WTC11 (cell line): ENCODE measurements at regions not wholly inside any gene's neighbourhood (a gene's known extent, or its start where the extent isn't known, plus 50 kb on each side); places are given as distances from the start of the nearest gene placed in this dataset.

Source experiments
- ATAC-seq: fragments of 200-7000 bp; cut with Tn5 transposase; 2 replicates; pipeline ENCODE4 v1.10.0; 2021; ENCODE audit warnings: mild to moderate bottlenecking, moderate library complexity
- CTCF ChIA-PET: fragments of 300-600 bp; sonication (Branson Sonifier 250); formaldehyde crosslinking; loops from one replicate; lab custom pipeline; 2021; ENCODE audit warnings: antibody characterized with exemption; lab: Charles Lee
- POLR2A ChIA-PET: fragments of 350-600 bp; sonication (Branson Sonifier 250); formaldehyde crosslinking; loops from one replicate; lab custom pipeline; 2021; ENCODE audit warnings: antibody characterized with exemption; lab: Charles Lee
- DNase-seq: peaks from one replicate; pipeline ENCODE4 v3.0.0; 2021; ENCODE audit warnings: low spot score
- H3K27ac Mint-ChIP-seq: 2 replicates; pipeline ENCODE4 v1.8.0; 2021; ENCODE audit warnings: mixed read lengths
- H3K27me3 Mint-ChIP-seq: 2 replicates; pipeline ENCODE4 v1.8.0; 2021; ENCODE audit warnings: low read depth, mild to moderate bottlenecking, moderate library complexity, mixed read lengths
- H3K36me3 Mint-ChIP-seq: 2 replicates; pipeline ENCODE4 v1.8.0; 2021; ENCODE audit warnings: mixed read lengths
- H3K4me1 Mint-ChIP-seq: 2 replicates; pipeline ENCODE4 v1.8.0; 2022; ENCODE audit warnings: mixed read lengths
- H3K4me3 Mint-ChIP-seq: 2 replicates; pipeline ENCODE4 v1.8.0; 2021; ENCODE audit warnings: mild to moderate bottlenecking, moderate library complexity, mixed read lengths
- H3K9me3 Mint-ChIP-seq: 2 replicates; pipeline ENCODE4 v1.8.0; 2021; ENCODE audit warnings: mixed read lengths
- AFF4 ChIP-seq: sonication (generic); formaldehyde crosslinking; IDR thresholded peaks from 2 replicates; pipeline ENCODE4 v1.8.1; 2023; ENCODE audit warnings: mild to moderate bottlenecking, missing genetic modification reagents, borderline replicate concordance
- CBFB ChIP-seq: sonication (generic); formaldehyde crosslinking; IDR thresholded peaks from 2 replicates; pipeline ENCODE4 v1.8.1; 2022; ENCODE audit warnings: mild to moderate bottlenecking, low read depth, missing genetic modification reagents
- CREM ChIP-seq: sonication (generic); formaldehyde crosslinking; IDR thresholded peaks from 2 replicates; pipeline ENCODE4 v1.8.1; 2022; ENCODE audit warnings: mild to moderate bottlenecking, missing genetic modification reagents, moderate library complexity
- E2F4 ChIP-seq: sonication (generic); formaldehyde crosslinking; IDR thresholded peaks from 2 replicates; pipeline ENCODE4 v1.8.1; 2022; ENCODE audit warnings: low read depth, mild to moderate bottlenecking, moderate library complexity, missing genetic modification reagents, borderline replicate concordance
- ETV6 ChIP-seq: sonication (generic); formaldehyde crosslinking; IDR thresholded peaks from 2 replicates; pipeline ENCODE4 v1.8.1; 2022; ENCODE audit warnings: mild to moderate bottlenecking, missing genetic modification reagents
- FOXP1 ChIP-seq: sonication (generic); formaldehyde crosslinking; IDR thresholded peaks from 2 replicates; pipeline ENCODE4 v1.8.0; 2022; ENCODE audit warnings: missing genetic modification reagents, mild to moderate bottlenecking, moderate library complexity, borderline replicate concordance
- FOXP4 ChIP-seq: sonication (generic); formaldehyde crosslinking; IDR thresholded peaks from 2 replicates; pipeline ENCODE4 v1.8.0; 2022; ENCODE audit warnings: mild to moderate bottlenecking, missing genetic modification reagents
- JUN ChIP-seq: sonication (generic); formaldehyde crosslinking; IDR thresholded peaks from 2 replicates; pipeline ENCODE4 v1.8.0; 2023; ENCODE audit warnings: mild to moderate bottlenecking, missing genetic modification reagents
- MAX ChIP-seq: sonication (generic); formaldehyde crosslinking; IDR thresholded peaks from 2 replicates; pipeline ENCODE4 v1.8.0; 2022; ENCODE audit warnings: mild to moderate bottlenecking, missing genetic modification reagents
- NR3C1 ChIP-seq: sonication (generic); formaldehyde crosslinking; conservative IDR thresholded peaks from 2 replicates; pipeline ENCODE4 v1.8.1; 2023; ENCODE audit warnings: low read depth, mild to moderate bottlenecking, missing genetic modification reagents
- PRRX2 ChIP-seq: fragments of 250-450 bp; sonication (Bioruptor Pico); IDR thresholded peaks from 2 replicates; pipeline ENCODE4 v1.8.0; 2021; ENCODE audit warnings: mild to moderate bottlenecking
- RORB ChIP-seq: fragments of 250-450 bp; sonication (Bioruptor Pico); IDR thresholded peaks from 2 replicates; pipeline ENCODE4 v1.9.0; 2021; ENCODE audit warnings: mild to moderate bottlenecking
- SOX15 ChIP-seq: fragments of 250-450 bp; sonication (Bioruptor Pico); IDR thresholded peaks from 2 replicates; pipeline ENCODE4 v1.9.0; 2021; ENCODE audit warnings: mild to moderate bottlenecking
- SP1 ChIP-seq: sonication (generic); formaldehyde crosslinking; conservative IDR thresholded peaks from 2 replicates; pipeline ENCODE4 v1.8.1; 2022; ENCODE audit warnings: missing genetic modification reagents
- TEAD4 ChIP-seq: sonication (generic); formaldehyde crosslinking; IDR thresholded peaks from 2 replicates; pipeline ENCODE4 v1.8.0; 2022; ENCODE audit warnings: mild to moderate bottlenecking, missing genetic modification reagents
- TP53 ChIP-seq: sonication (generic); formaldehyde crosslinking; IDR thresholded peaks from 2 replicates; pipeline ENCODE4 v1.8.1; 2023; ENCODE audit warnings: mild to moderate bottlenecking, missing genetic modification reagents
- ZBTB43 ChIP-seq: sonication (generic); formaldehyde crosslinking; IDR thresholded peaks from 2 replicates; pipeline ENCODE4 v1.8.1; 2023; ENCODE audit warnings: mild to moderate bottlenecking, missing genetic modification reagents
- ZNF138 ChIP-seq: sonication (generic); formaldehyde crosslinking; conservative IDR thresholded peaks from 2 replicates; pipeline ENCODE4 v1.8.1; 2022; ENCODE audit warnings: mild to moderate bottlenecking, moderate library complexity, missing genetic modification reagents
- ZNF232 ChIP-seq: sonication (generic); formaldehyde crosslinking; IDR thresholded peaks from 2 replicates; pipeline ENCODE4 v1.8.0; 2022; ENCODE audit warnings: mild to moderate bottlenecking, missing genetic modification reagents
- ZNF396 ChIP-seq: fragments of 250-450 bp; sonication (Bioruptor Pico); IDR thresholded peaks from 2 replicates; pipeline ENCODE4 v1.8.0; 2021; ENCODE audit warnings: mild to moderate bottlenecking, moderate library complexity, borderline replicate concordance
- ZNF532 ChIP-seq: fragments of 250-450 bp; sonication (Bioruptor Pico); IDR thresholded peaks from 2 replicates; pipeline ENCODE4 v1.9.0; 2021; ENCODE audit warnings: mild to moderate bottlenecking, borderline replicate concordance
- ZNF671 ChIP-seq: fragments of 250-450 bp; sonication (Bioruptor Pico); IDR thresholded peaks from 2 replicates; pipeline ENCODE4 v1.8.0; 2021; ENCODE audit warnings: mild to moderate bottlenecking

- Mint-ChIP-seq H3K36me3 (0 out of 2 replicates have a peak, but pooled peaks cover 2% of the 10 kb centered on the region), H3K27ac (no peak overlapping the region; the same call in 1 of the 2 replicates), H3K4me1 (peaks cover 51% of the 10 kb centered on the region), H3K27me3 (no peaks in the 10 kb centered on the region), H3K4me3 (no peak overlapping the region), H3K9me3 (no peaks in the 10 kb centered on the region)
- DNase-seq = no peak
- ATAC-seq = no peak
- POLR2A ChIA-PET = no interaction called here
- TF ChIP-seq FOXP1 (CRISPR knock-in tag) = no peak
- TF ChIP-seq ZBTB43 (CRISPR knock-in tag) = no peak
- TF ChIP-seq ZNF232 (CRISPR knock-in tag) = no peak
- TF ChIP-seq NR3C1 (CRISPR knock-in tag) = no peak
- no peak for TF ChIP-seq CREM (CRISPR knock-in tag)
- TF ChIP-seq FOXP4 (CRISPR knock-in tag) = no peak
- CTCF ChIA-PET = no interaction called here
These were observed 430.5 kb upstream of the PABPC4L start for GRCh38 chr4:134632056-134632455.

GRCh38 chr4:134628066-134628465, 426.5 kb upstream of the PABPC4L start:
- CTCF ChIA-PET = interaction anchor here (1.6 kb wide), 1 partner anchor 8 kb away, joined by 3 read pairs; no protein-coding TSS in a partner anchor
- DNase-seq (no peak), ATAC-seq (no peak)
- Mint-ChIP-seq H3K27ac (peak overlapping the region; percentile 93; the same call in 1 of the 2 replicates), H3K4me1 (peaks cover 61% of the 10 kb centered on the region), H3K36me3 (0 out of 2 replicates have a peak, but pooled peaks cover 2% of the 10 kb centered on the region), H3K4me3 (no peak overlapping the region), H3K27me3 (no peaks in the 10 kb centered on the region)
- POLR2A ChIA-PET = no interaction called here
- TF ChIP-seq AFF4 (CRISPR knock-in tag) (no peak), ZNF396 (CRISPR knock-in tag) (no peak), SOX15 (CRISPR knock-in tag) (no peak), CBFB (CRISPR knock-in tag) (no peak), TP53 (CRISPR knock-in tag) (no peak), ZNF532 (no peak), SP1 (CRISPR knock-in tag) (no peak), ZNF138 (CRISPR knock-in tag) (no peak), TEAD4 (no peak), JUN (CRISPR knock-in tag) (no peak), E2F4 (CRISPR knock-in tag) (no peak), ZNF232 (CRISPR knock-in tag) (no peak), ZNF671 (CRISPR knock-in tag) (no peak), ETV6 (no peak), RORB (CRISPR knock-in tag) (no peak), MAX (no peak), PRRX2 (CRISPR knock-in tag) (no peak)
- TF ChIP-seq, all 79 proteins: peak for 0
- H3K9me3 Mint-ChIP-seq = peaks cover 3% of the 10 kb centered on the region
